Caco-2 (cell line): ENCODE measurements at regions not wholly inside any gene's neighbourhood (a gene's known extent, or its start where the extent isn't known, plus 50 kb on each side); places are given as distances from the start of the nearest gene placed in this dataset.

Experiments used
- BruUV-seq: library from RNA; stranded (reverse); fragments of 400-500 nt; replicated peaks from 2 replicates; lab custom pipeline; 2021; lab: Mats Ljungman, UMichigan
- CTCF ChIA-PET: fragments of 300-600 bp; sonication (Branson Sonifier 250); formaldehyde crosslinking; loops from one replicate; lab custom pipeline; 2022; ENCODE audit warnings: antibody characterized with exemption; lab: Charles Lee
- POLR2A ChIA-PET: fragments of 300-600 bp; sonication (Branson Sonifier 250); formaldehyde crosslinking; loops from one replicate; lab custom pipeline; 2022; ENCODE audit warnings: antibody characterized with exemption; lab: Charles Lee
- DNase-seq, 2 experiments: peaks; one replicate each; pipeline versions ENCODE4 v3.0.0 to v3.0.0-alpha.2; 2020 to 2022
- H3K27me3 ChIP-seq: replicated peaks from 2 replicates; pipeline ENCODE4 v1.6.0; 2011; ENCODE audit warnings: low read length; ENCODE audit not compliant: control insufficient read depth, insufficient read depth
- H3K36me3 ChIP-seq: 2 replicates; pipeline ENCODE4 v1.5.1; 2011; ENCODE audit warnings: low read length; ENCODE audit not compliant: control insufficient read depth, insufficient read depth
- H3K4me1 ChIP-seq: fragments of 250-450 bp; sonication (Bioruptor Pico); 2 replicates; pipeline ENCODE4 v1.5.1; 2020; ENCODE audit warnings: mild to moderate bottlenecking
- H3K4me3 ChIP-seq: 2 replicates; pipeline ENCODE4 v1.5.1; 2011; ENCODE audit warnings: low read depth, mild to moderate bottlenecking, control low read depth, low read length
- H3K9me3 ChIP-seq: fragments of 250-450 bp; sonication (Bioruptor Pico); 2 replicates; pipeline ENCODE4 v1.5.1; 2020; ENCODE audit warnings: mild to moderate bottlenecking, moderate library complexity
- H3K27ac Mint-ChIP-seq: one replicate; pipeline ENCODE4 v1.8.0; 2022; ENCODE audit warnings: mixed read lengths; ENCODE audit not compliant: unreplicated experiment
- H3K27me3 Mint-ChIP-seq: one replicate; pipeline ENCODE4 v1.8.0; 2022; ENCODE audit warnings: mixed read lengths; ENCODE audit not compliant: insufficient read depth, unreplicated experiment
- H3K36me3 Mint-ChIP-seq: one replicate; pipeline ENCODE4 v1.8.0; 2022; ENCODE audit warnings: mild to moderate bottlenecking, mixed read lengths; ENCODE audit not compliant: insufficient read depth, unreplicated experiment
- H3K4me1 Mint-ChIP-seq: one replicate; pipeline ENCODE4 v1.8.0; 2022; ENCODE audit warnings: low read depth, mixed read lengths; ENCODE audit not compliant: unreplicated experiment
- H3K4me3 Mint-ChIP-seq: one replicate; pipeline ENCODE4 v1.8.0; 2022; ENCODE audit warnings: mild to moderate bottlenecking, moderate library complexity, mixed read lengths; ENCODE audit not compliant: unreplicated experiment
- H3K9me3 Mint-ChIP-seq: one replicate; pipeline ENCODE4 v1.8.0; 2022; ENCODE audit warnings: mixed read lengths; ENCODE audit not compliant: unreplicated experiment
- CTCF ChIP-seq, 2 experiments: fragments of 200-600 bp in 1 of 2; IDR thresholded peaks; 1 replicate in 1 of 2; 2 replicates in 1 of 2; pipeline versions ENCODE4 v1.5.1 to v1.8.0; 2011 to 2022; ENCODE audit warnings: antibody characterized with exemption in 1 of 2, control low read depth in 1 of 2, inconsistent platforms in 1 of 2, low read depth in 1 of 2, low read length in 1 of 2, mild to moderate bottlenecking in 1 of 2, moderate library complexity in 1 of 2; ENCODE audit not compliant: insufficient read depth in 1 of 2, severe bottlenecking in 1 of 2, unreplicated experiment in 1 of 2
- intact Hi-C: fragments of 100-400 bp; cut with micrococcal nuclease; formaldehyde crosslinking; loops from one replicate; pipeline ENCODE4 v1.10.0; 2022; ENCODE audit not compliant: unreplicated experiment

GRCh38 chr20:61123286-61123685 lies 128.8 kb upstream of the CDH4 start:
- H3K27me3 ChIP-seq = no peaks in the 10 kb centered on the region
- ChIA-PET POLR2A (no interaction called here), CTCF (no interaction called here)
- Mint-ChIP-seq H3K36me3 (no peaks in the 10 kb centered on the region), H3K4me1 (no peaks in the 10 kb centered on the region), H3K4me3 (no peak overlapping the region), H3K27ac (no peak overlapping the region), H3K9me3 (no peaks in the 10 kb centered on the region), H3K27me3 (peaks cover 17% of the 10 kb centered on the region)
- TF ChIP-seq CTCF (IDR thresholded peaks at IDR 0.05; ENCODE audit: insufficient read depth in 1 of 2, low read depth in 1 of 2, low read length in 1 of 2, severe bottlenecking in 1 of 2, unreplicated experiment in 1 of 2) = no peak
- no peak overlapping the region for H3K4me3 ChIP-seq
- intact Hi-C loops = no loop called here
- no peak for DNase-seq
- H3K36me3 ChIP-seq = no peaks in the 10 kb centered on the region
- BruUV-seq = no TSS peak
- no peaks in the 10 kb centered on the region for H3K4me1 ChIP-seq
- H3K9me3 ChIP-seq = no peaks in the 10 kb centered on the region

GRCh38 chr20:61123751-61124368 lies 128.2 kb upstream of the CDH4 start:
- no peak for DNase-seq
- no peak for TF ChIP-seq CTCF (IDR thresholded peaks at IDR 0.05; ENCODE audit: insufficient read depth in 1 of 2, low read depth in 1 of 2, low read length in 1 of 2, severe bottlenecking in 1 of 2, unreplicated experiment in 1 of 2)
- H3K27me3 Mint-ChIP-seq = peaks cover 17% of the 10 kb centered on the region
- H3K4me3 Mint-ChIP-seq = no peak overlapping the region
- Histone ChIP-seq H3K27me3 (no peaks in the 10 kb centered on the region), H3K9me3 (no peaks in the 10 kb centered on the region), H3K4me1 (no peaks in the 10 kb centered on the region), H3K4me3 (no peak overlapping the region), H3K36me3 (no peaks in the 10 kb centered on the region)
- intact Hi-C loops = no loop called here
- no peaks in the 10 kb centered on the region for H3K9me3 Mint-ChIP-seq
- H3K4me1 Mint-ChIP-seq = no peaks in the 10 kb centered on the region
- BruUV-seq = no TSS peak
- no peak overlapping the region for H3K27ac Mint-ChIP-seq
- ChIA-PET POLR2A (no interaction called here), CTCF (no interaction called here)
- no peaks in the 10 kb centered on the region for H3K36me3 Mint-ChIP-seq

GRCh38 chr20:61125076-61125475 lies 127.0 kb upstream of the CDH4 start:
- TF ChIP-seq CTCF (IDR thresholded peaks at IDR 0.05; ENCODE audit: insufficient read depth in 1 of 2, low read depth in 1 of 2, low read length in 1 of 2, severe bottlenecking in 1 of 2, unreplicated experiment in 1 of 2) = no peak
- Histone ChIP-seq H3K4me1 (no peaks in the 10 kb centered on the region), H3K9me3 (no peaks in the 10 kb centered on the region), H3K27me3 (no peaks in the 10 kb centered on the region), H3K4me3 (no peak overlapping the region), H3K36me3 (no peaks in the 10 kb centered on the region)
- Mint-ChIP-seq H3K27ac (no peak overlapping the region), H3K9me3 (no peaks in the 10 kb centered on the region), H3K36me3 (no peaks in the 10 kb centered on the region), H3K27me3 (peaks cover 14% of the 10 kb centered on the region), H3K4me1 (no peaks in the 10 kb centered on the region), H3K4me3 (no peak overlapping the region)
- intact Hi-C loops = no loop called here
- POLR2A ChIA-PET = no interaction called here
- no TSS peak for BruUV-seq
- CTCF ChIA-PET = no interaction called here
- DNase-seq = no peak
